Mucosa of descending colon (tissue), 3 donors: ENCODE measurements at regions not wholly inside any gene's neighbourhood (a gene's known extent, or its start where the extent isn't known, plus 50 kb on each side); places are given as distances from the start of the nearest gene placed in this dataset.

Experiments
- ATAC-seq: fragments of 200-7000 bp; cut with Tn5 transposase; one replicate; pipeline ENCODE4 v1.9.1; 2020; ENCODE audit warnings: mild to moderate bottlenecking, moderate library complexity
- DNase-seq, 3 donors: peaks; one replicate each; pipeline ENCODE4 v3.0.0-alpha.2; 2020
- H3K36me3 ChIP-seq: fragments of 200-600 bp; one replicate; pipeline ENCODE4 v1.8.0; 2021; ENCODE audit warnings: low read depth, mild to moderate bottlenecking
- H3K4me1 ChIP-seq: fragments of 200-600 bp; one replicate; pipeline ENCODE4 v1.8.0; 2021; ENCODE audit warnings: low read depth, mild to moderate bottlenecking
- H3K4me3 ChIP-seq: fragments of 200-600 bp; one replicate; pipeline ENCODE4 v1.8.0; 2021; ENCODE audit warnings: mild to moderate bottlenecking
- H3K9me3 ChIP-seq: fragments of 200-600 bp; one replicate; pipeline ENCODE4 v1.8.0; 2021; ENCODE audit warnings: mild to moderate bottlenecking
- intact Hi-C, 2 donors: fragments of 100-400 bp; cut with DNase I in 1 of 2; cut with micrococcal nuclease in 1 of 2; formaldehyde crosslinking; loops; one replicate each; pipeline versions ENCODE4 v1.11.0 to v1.11.1; 2022; cut with DNase I, micrococcal nuclease
- TF ChIP-seq, protein P1 (sequence below): fragments of 200-600 bp; IDR thresholded peaks from one replicate; pipeline ENCODE4 v1.8.0; 2022; ENCODE audit warnings: antibody characterized with exemption, mild to moderate bottlenecking
- donor health status: DM: no; HTN: no; CAD: no; lungs with moderate emphysema.
- donor health status: DM: no; HTN: no; CAD: no.
- donor health status: DM: no; HTN: yes; CAD: no.

DNA sequence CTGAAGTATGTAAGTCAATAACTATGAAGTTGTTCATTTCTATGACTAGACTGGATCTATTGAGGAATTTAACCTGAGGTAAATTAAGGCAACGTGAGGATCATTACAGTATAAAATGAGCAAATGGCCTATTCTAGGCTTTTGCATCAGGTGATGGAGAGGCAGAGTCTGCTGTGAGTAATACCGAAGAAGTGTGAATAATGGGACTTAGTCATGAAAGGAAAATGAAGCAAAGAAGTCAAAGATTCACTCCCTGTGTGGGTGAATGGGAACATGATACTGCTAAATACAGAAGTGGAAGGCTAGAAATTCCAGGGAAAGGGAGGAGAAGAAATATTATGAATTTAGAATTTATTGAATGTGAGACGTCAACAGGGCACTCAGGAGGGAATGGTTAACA is 774.1 kb downstream of the LIG4 start:
- H3K4me3 ChIP-seq: no peak overlapping the region
- intact Hi-C loops: no loop called here
- ATAC-seq: no peak
- H3K9me3 ChIP-seq: no peaks in the 10 kb centered on the region
- H3K4me1 ChIP-seq: no peaks in the 10 kb centered on the region
- DNase-seq: no peak
- TF ChIP-seq, protein P1, sequence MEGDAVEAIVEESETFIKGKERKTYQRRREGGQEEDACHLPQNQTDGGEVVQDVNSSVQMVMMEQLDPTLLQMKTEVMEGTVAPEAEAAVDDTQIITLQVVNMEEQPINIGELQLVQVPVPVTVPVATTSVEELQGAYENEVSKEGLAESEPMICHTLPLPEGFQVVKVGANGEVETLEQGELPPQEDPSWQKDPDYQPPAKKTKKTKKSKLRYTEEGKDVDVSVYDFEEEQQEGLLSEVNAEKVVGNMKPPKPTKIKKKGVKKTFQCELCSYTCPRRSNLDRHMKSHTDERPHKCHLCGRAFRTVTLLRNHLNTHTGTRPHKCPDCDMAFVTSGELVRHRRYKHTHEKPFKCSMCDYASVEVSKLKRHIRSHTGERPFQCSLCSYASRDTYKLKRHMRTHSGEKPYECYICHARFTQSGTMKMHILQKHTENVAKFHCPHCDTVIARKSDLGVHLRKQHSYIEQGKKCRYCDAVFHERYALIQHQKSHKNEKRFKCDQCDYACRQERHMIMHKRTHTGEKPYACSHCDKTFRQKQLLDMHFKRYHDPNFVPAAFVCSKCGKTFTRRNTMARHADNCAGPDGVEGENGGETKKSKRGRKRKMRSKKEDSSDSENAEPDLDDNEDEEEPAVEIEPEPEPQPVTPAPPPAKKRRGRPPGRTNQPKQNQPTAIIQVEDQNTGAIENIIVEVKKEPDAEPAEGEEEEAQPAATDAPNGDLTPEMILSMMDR: no peak
- no peaks in the 10 kb centered on the region for H3K36me3 ChIP-seq

DNA sequence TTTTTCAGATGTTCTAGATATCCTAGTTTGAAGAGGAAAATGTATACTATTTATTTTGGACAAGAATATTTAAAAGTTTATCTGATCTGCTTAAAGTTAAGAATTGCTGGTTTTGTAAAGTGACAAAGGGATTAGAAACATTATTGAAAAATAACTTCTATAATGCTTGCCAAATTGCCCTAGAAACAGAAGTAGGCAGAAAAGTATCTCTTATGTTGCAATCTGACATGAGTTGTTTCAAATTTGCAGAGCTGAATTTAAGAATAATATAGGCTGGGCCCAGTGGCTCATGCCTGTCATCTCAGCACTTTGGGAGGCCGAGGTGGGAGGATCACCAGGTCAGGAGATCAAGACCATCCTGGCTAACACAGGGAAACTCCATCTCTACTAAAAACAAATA is 777.1 kb downstream of the LIG4 start:
- DNase-seq: no peak
- no peaks in the 10 kb centered on the region for H3K9me3 ChIP-seq
- H3K36me3 ChIP-seq: no peaks in the 10 kb centered on the region
- no peak overlapping the region for H3K4me3 ChIP-seq
- TF ChIP-seq, protein P1: no peak
- H3K4me1 ChIP-seq: no peaks in the 10 kb centered on the region
- no peak for ATAC-seq
- intact Hi-C loops: no loop called here

DNA sequence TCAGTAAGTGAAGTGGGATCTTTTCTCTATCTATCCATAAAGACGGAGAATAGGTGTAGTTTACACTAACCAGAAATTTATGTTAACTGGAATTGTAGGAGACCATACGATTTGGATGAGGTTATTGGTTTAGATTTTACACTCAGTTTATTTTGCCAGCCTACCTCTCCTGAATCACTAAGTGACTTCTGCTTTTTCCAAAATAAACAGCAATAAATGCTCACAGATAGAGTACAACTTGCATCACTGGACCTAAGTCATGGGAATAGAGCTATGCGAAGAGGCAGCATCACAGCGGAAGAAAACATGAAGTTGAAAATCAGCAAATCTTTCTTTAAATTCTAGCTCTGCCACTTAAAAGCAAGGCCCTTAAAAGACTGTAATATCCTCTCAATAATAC is 781.0 kb downstream of the LIG4 start:
- no peak for ATAC-seq
- intact Hi-C loops: no loop called here
- Histone ChIP-seq H3K9me3 (no peaks in the 10 kb centered on the region), H3K4me1 (no peaks in the 10 kb centered on the region), H3K4me3 (no peak overlapping the region), H3K36me3 (no peaks in the 10 kb centered on the region)
- no peak for DNase-seq
- TF ChIP-seq, protein P1: no peak

DNA sequence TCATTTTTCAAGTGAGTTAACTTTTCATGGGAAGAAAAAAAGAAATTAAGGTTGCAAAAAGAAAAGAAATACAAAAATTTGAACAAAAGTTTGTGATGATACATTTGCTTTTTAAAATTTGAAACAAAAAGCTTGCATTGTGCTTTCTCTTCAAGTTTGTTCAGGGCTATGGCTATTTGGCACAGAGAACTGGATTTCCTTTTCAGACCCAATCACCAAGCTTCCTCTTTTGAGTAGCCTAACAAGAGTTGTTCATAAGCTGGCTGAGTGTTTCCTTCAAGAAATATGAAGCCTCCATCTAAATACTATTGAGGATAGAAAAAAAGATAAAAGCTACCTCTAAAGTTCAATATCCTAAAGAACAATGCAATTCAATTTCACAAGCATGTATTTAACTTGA is 787.8 kb downstream of the LIG4 start:
- no peaks in the 10 kb centered on the region for H3K9me3 ChIP-seq
- H3K4me1 ChIP-seq: no peaks in the 10 kb centered on the region
- intact Hi-C loops: no loop called here
- TF ChIP-seq, protein P1: no peak
- no peaks in the 10 kb centered on the region for H3K36me3 ChIP-seq
- DNase-seq: no peak
- H3K4me3 ChIP-seq: no peak overlapping the region
- no peak for ATAC-seq

DNA sequence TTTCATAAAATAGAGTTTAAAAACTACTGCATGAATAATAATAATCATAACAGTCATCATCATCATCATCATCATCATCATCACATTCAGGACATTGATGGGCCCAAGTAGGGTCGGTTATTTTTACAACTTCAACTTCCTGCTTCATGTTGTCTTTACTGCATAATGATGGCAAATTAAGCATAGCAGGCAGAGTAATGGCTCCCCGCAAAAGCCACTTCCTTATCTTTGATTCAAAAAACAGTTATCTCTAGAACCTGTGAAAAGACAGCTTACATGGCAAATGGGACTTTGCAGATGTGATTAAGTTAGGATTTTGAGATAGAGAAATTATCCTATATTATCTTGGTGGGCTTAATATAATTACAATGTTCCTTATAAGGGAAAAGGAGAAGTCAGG is 792.9 kb downstream of the LIG4 start:
- intact Hi-C loops: no loop called here
- DNase-seq (no peak), ATAC-seq (no peak)
- H3K4me1 ChIP-seq: no peaks in the 10 kb centered on the region
- H3K4me3 ChIP-seq: no peak overlapping the region
- TF ChIP-seq, protein P1: no peak
- no peaks in the 10 kb centered on the region for H3K36me3 ChIP-seq
- no peaks in the 10 kb centered on the region for H3K9me3 ChIP-seq

DNA sequence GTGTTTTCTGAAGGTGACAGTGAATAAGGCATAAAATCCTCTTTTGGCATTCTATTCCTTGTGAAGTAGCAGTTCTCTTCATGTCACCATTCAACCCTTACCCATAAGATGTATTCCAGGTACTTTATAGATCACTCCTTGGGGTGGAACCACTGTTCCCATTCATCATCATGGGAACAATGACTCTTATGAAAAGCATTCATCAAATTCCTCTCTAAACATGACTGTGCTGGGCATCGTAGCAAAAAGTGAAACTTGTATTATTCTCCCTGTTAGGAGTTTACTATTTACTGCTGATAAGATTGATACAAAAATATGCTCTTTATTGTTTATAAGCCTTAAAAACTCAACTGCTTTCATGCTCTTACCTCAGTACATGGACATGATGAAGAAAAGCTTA is 793.4 kb downstream of the LIG4 start:
- ATAC-seq (no peak), DNase-seq (no peak)
- no peaks in the 10 kb centered on the region for H3K9me3 ChIP-seq
- TF ChIP-seq, protein P1: no peak
- no peaks in the 10 kb centered on the region for H3K4me1 ChIP-seq
- H3K4me3 ChIP-seq: no peak overlapping the region
- intact Hi-C loops: no loop called here
- no peaks in the 10 kb centered on the region for H3K36me3 ChIP-seq
